GM21528 (cell line): ENCODE measurements at regions not wholly inside any gene's neighbourhood (a gene's known extent, or its start where the extent isn't known, plus 50 kb on each side); places are given as distances from the start of the nearest gene placed in this dataset.

Experiments
- ATAC-seq: cut with Tn5 transposase; IDR thresholded peaks from one replicate; pipeline ENCODE4 v1.9.1; 2021; ENCODE audit warnings: mild to moderate bottlenecking, moderate library complexity; ENCODE audit not compliant: unreplicated experiment, low FRiP score

DNA sequence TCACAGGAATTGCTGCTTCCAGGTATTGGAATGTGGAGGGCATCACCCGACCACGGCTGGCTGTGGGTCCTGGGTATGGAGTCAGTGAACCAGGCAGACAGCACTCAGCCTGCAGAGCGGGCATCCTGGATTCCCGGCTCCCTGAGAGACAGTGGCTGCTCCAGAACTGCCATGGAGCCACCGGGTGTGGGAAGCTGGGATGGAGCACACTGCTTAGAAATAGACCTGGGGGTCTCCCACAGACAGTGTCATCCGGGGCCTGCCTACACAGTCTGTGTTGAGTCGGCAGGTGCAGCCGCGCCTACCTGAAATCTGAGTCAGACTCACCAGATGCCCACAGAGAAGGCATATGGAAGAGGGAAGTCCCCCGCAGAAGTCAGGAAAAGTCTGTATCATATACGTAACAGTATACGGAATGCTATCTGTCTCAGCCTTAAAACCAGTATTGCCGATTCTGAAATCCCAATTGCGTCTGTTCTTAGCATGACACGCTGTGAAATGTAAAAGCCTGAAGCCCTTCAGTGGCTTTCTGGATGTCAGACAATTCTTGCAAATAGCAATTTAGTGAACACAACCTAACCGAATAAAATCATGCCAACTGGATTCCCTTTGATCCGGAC is 509.7 kb upstream of the MYT1L start:
- ATAC-seq, result no peak

DNA sequence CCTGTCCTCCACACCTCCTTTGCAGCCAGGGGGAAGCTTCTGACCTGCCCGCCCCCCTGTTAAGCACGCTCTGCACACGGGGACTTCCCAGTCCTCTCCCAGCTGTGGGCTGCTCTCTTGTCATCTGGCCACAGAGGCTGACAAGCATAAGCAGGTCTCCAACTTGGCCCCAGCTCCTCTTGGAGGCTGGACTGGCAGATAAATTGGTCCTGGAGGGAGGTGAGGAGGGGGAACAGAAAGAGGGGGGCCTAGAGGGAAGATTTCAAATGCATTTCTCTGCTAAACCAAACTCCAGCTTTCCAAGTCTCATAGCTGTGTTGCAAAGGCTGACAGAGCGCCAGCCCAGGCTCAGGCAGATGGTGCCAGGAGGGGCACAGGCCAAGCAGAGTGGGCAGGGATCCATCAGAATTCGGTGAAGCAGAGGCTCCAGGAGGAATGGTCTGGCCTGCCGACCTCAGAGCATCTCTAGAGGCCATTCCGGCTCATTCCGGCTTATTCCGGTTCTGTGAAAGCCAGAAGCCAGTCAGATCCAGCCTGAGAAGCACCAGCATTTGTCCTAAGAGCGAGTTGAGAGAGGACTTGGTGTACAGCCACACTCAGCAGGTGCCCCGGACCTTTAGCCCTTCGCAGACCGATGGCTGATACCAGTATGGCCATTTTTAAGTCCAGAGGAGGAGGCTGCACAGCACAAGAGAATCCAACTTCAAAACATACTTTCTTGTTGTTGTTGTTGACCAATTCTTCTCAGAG is 508.9 kb upstream of the MYT1L start:
- no peak for ATAC-seq

DNA sequence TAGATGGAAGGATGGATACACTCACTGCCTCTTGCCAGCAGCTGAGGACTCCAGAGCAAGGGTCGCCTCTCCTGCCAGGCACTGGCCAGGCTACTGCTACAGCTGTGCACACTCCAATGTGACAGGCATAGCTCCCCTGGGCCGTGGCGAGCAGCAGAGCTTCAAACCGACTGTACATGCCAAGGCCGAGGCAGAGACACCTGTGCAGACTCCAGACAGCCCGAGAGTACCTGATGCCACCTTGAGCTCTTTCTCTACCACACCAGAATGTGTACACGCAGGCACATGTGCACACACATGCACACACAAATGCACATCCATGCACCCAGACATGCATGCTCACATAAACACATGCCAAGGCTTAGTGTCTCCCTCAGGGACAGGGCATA is 508.3 kb upstream of the MYT1L start:
- no peak for ATAC-seq

DNA sequence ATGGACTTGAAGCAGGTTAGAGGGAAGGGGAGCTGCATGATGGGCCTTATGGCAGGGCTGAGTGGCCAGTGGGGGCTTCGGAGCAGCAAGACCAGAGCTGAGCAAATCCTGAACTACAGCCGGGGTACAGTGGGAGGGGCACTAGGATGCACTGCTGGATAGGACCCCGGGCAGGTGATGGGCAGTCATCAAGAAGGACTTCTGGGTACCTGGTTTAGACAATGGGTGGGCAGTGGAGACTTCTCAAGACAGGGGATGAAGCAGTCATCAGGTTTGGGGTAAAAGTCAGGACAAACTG is 507.4 kb upstream of the MYT1L start:
- ATAC-seq, result no peak

DNA sequence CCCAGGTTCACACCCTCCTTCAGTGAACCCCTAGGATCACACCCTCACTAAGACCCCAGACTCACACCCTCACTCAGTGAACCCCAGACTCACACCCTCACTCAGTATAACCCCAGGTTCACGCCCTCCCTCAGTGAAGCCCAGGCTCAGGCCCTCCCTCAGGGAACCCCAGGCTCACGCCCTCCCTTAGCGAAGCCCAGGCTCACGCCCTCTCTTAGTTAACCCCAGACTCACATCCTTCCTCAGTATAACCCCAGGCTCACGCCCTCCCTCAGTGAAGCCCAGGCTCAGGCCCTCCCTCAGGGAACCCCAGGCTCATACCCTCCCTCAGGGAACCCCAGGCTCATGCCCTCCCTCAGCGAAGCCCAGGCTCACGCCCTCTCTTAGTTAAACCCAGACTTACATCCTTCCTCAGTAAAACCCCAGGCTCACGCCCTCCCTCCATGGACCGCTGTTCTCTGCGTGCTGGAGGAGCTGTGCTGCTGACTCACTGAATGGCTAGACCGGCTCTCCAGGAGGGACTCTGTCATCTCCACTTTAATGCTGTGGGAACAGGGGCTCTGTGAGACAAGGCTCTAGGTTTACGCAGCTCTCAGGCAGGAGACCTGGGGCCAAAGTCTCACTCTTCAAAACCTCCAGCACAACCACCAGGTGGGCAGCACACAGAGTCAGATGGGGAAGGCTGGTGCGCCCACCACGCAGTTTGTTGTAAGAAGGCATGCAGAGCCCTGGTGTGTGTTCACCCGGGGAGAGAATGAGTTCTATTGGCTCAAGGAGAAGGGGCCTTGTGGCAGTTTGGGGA is 506.9 kb upstream of the MYT1L start:
- no peak for ATAC-seq

DNA sequence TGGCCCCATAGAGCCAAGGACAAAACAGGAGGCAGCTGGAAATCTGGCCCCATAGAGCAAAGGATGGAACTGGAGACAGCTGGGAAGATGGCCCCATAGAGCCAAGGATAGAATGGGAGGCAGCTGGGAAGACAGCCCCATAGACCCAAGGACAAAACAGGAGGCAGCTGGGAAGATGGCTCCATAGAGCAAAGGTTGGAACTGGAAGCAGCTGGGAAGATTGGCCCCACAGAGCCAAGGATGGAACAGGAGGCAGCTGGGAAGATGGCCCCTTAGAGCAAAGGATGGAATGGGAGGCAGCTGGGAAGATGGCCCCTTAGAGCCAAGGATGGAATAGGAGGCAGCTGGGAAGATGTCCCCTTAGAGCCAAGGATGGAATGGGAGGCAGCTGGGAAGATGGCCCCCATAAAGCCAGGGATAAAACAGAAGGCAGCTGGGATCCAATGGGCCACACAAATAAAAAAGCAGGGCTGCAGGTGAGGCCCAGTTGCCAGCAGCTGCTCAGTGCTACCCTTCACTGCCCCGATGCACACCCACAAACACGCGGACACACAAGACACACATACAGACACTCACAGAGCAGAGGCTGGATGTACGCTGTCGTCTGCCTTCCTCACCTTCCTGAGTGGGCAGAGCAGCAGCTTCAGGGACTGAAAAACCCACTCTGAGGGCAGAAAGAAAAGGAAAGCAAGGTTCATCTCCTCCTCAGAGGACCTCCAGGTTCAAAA is 505.4 kb upstream of the MYT1L start:
- ATAC-seq, result no peak

DNA sequence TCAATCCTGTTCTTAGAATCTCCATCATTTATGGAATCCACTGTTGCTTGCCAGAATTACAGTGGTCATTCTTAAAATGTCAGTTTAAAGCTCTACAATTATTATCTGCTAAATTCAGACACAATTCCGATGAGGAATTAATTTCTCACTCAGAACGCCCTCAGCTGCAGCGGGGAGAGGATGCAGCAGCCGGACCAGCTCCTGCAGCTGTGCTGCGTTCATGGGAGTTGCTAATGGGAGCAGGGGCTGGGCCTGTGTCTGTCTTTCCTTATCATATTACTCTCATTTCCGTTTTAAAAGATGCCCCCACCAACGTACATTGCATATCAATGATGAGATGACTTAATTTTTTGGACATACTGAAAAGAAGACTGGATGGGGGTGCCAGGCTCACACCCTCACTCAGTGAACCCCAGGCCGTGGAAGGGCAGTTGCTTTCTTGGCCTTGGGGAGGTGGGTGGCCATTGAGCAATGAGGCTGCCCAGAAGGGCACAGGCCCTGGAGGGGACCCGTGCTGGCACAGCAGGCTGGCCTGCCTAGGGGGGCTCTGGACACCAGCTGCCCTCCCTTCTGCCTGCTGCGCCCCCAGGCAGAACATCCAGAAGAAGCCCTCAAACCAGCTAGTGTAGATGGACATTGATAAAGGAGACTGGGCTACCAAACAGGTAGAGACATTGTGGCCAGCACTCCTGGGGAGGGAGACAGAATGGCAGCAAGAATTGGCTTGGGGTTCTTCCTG is 503.6 kb upstream of the MYT1L start:
- ATAC-seq, result no peak

DNA sequence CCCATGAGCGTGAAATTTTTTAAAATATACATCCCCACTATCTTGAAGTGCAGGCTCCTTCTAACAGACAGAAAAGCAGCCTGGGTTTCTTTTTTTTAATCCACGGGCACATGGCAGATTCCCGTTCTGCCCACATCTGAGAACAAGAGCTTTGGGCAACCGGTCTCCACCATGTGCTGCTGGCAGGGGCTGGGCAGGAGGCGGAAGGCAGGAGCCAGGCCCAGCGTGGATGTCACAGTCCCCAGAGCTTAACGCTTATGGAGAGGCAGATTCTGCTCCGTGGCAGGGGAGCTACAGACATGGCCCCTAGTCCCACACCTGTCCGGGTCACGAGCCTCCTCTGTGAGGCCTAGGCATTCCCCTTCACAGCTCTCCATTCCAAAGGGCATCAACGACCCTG is 503.0 kb upstream of the MYT1L start:
- no peak for ATAC-seq

DNA sequence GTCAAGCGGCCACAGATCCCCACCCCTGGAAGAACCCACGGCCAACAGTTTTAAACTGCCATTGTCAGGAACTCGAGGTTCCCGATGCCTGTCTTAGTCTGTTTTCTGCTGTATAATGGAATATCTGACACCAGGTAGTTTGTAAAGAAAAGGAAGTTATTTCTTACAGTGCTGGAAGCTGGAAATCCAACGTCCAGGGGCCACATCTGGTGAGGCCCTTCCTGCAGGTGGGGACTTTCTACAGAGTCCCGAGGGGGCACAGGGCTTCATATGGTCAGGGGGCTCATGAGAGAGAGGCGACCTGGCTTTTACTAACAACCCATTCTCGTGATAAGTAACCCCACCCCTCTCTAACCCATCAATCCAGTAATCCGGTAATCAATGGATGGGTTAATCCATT is 501.6 kb upstream of the MYT1L start:
- ATAC-seq, result no peak

DNA sequence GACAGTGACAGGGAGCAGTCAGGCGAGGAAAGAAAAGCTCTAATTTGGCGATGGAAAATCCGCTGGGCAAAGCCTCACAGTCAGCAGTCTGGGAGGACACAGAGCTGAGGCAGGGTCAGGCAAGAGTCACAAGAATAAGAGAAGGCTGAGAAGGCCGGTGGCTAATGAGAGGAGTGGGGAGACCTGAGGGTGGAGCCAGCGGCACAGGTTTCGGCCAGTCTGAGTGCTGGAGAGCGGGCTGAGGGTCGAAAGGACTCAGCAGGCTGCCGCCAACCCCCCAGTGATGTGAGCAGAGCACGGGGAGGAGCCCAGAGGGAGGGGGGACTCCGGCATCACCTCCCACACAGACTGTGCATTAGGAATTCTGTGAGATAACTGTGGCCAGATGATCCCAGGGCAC is 500.6 kb upstream of the MYT1L start:
- no peak for ATAC-seq

DNA sequence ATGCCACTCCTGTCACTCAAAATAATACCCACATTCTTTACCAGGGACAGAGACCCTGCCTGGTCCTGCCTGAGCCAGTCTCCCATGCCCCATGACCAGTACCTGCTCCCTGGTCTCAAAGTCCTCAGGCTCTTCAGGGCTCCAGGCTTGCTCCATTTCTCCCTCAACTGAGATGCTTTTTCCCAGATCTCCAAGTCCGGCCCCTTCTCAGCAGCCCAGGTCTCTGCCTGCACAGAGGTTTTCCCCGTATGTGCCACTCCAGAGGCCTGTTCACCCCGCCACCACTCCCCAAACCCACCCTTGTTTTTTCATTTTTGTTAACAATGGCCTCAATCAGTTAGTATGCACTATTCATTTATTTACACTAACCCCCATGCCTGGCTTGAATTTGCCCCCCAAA is 499.5 kb upstream of the MYT1L start:
- no peak for ATAC-seq

DNA sequence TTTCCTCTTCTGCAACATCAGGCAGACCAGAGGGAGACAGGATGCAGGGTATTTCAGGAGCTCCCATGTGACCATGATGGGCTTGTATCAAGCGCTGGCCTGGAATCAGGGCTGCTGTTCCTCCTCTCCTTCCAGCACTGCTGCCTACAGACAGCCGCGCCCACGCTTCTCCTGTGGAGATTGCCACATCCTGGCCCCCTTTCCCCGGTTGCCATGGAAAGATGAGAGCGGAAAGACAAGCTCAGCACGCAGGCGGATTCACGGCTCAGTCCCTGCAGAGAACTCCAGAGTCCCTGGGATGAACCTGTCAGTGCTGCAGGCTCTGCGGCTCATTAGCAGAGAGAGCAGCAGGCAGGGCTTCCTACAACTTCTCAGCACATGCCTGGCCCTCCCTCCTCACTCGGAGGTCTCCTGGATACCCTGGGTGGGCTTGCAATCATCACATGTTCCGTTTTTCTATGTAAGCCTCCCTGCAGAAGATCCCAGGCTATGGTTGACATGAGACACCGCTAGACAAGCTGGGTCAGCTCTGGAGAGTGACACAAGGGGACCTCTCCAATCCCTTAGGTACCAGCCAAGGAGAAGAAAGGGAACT is 497.8 kb upstream of the MYT1L start:
- no peak for ATAC-seq

DNA sequence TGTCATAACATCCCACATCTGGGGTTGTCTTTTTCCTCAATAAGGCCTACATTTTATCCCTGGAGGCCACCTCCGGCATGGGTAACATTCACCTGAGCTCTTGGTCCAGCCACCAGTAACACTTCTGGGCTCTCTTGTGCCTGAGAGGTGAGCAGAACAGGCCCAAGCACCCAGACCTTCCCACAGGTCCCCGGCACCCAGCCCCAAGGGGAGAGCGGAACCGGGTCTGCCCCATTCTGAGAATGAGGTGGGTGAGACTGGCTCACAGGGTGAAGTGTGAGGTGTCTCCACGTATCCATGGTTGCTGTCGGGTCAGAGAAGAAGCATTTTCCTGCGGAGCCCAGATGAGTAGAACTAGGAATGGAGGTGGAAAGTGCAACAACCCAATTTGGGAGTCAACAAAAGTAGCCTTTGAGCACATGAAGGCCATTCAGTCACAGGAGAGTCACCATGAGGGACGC is 496.7 kb upstream of the MYT1L start:
- no peak for ATAC-seq

DNA sequence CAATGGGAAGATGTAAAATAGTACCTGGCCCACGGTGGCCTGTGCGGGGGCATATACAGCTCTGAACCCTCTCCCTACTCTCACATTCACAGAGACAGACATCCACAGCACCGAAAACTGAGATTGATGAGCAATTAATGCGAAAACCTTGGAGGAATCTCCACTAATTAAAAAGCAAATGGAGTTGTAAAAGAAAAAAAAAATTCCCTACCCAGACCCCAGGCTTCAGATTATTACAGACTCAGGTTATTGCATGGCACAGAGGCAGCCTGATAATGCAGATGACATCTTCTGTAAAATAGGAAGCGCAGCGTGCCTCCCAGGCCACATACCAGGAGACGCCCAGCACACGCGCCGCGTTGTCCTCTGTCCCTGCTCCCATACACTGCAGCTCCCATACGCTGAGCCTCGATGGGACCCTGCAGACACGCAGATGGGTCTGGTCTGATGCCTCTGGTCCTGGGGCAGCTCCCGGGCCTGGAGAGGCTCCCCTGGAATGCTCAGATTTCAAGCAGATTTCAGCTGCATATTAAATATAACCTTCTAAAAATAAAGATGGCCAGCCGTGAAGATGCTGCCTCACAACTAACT is 496.1 kb upstream of the MYT1L start:
- no peak for ATAC-seq

DNA sequence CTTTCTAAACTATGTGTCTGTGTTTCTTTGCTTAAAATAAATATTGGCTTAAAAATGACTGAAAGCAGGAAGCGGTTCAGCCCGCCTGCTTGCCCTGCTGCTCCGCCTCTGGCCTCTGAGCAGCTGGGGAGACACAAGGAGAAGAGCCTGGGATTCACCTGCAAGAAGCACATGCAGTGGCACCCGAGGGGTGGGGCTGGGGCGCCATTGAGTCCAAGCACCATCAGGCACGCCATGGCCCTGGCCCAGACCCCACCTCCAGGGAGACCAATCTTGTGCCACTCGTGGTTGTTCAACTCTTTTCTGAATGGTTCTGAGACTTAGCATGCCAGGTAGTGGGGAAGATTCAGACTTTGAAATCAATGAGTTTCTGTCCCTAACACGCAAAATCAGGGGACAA is 495.5 kb upstream of the MYT1L start:
- no peak for ATAC-seq

DNA sequence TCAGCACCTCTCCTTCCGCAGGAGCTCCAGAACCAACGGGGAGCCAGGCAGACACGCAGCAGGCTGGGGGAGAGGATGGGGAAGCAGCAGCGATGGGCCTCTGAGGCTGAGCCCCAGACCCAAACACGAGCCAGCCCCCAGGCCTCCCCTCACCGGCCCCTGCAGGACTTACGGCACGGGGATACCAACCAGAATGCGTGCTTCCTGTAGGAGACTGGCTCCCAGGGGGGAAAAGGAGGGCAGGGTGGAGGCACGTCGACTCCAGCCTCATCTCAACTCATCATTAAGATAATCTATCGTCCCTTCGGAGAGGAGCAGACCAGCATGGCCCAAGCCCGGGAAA is 495.1 kb upstream of the MYT1L start:
- no peak for ATAC-seq

DNA sequence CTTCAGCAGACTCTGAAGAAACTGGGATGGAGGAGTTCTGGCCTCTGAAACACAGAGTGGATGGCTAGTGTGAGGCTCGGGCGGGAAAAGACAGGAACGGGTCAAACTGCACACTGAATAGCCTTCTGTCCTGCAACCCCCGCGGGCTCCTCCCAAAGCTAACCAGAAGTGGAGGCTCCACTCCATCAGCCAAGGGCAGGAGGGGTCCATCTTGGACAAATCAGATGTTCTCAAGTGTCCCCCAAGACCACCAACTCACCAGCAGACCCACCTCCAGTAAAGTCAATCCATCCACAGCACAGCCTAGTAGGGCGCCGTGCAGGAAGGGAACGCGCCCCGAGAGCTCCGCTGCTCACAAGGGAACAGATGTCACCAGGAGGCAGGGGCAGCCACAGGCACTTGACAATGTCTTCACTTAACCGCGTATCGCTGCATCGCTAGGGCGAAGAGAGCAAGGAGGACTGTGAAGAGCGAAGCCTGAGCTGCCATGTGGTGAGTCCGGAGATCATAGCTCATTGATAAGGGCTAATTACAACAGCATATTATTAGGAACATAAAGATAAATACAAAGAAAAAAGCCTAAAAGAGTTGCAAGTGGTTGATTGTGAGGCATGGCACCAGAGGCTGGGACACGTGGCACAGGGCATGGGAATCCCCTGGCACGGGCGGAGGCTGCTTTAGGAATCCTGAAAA is 494.6 kb upstream of the MYT1L start:
- ATAC-seq, result no peak

DNA sequence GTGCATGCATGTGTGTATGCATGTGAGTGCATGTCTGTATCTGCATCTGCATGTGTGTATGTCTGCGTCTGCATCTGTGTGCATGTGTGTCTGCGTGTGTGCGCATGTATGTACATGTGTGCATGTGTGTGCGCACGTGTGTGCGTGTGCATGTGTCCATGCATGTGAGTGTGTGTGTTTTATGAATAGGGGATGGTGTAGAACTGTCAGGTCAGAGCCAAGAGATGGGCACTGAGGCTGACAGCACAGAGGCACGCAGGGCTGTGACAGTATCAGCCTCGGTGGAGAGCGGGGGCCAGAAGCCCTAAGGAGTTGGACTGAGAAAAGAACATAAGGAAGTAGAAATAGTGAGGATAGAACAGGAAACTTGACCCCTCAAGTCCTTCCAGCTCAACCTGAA is 494.0 kb upstream of the MYT1L start:
- no peak for ATAC-seq

DNA sequence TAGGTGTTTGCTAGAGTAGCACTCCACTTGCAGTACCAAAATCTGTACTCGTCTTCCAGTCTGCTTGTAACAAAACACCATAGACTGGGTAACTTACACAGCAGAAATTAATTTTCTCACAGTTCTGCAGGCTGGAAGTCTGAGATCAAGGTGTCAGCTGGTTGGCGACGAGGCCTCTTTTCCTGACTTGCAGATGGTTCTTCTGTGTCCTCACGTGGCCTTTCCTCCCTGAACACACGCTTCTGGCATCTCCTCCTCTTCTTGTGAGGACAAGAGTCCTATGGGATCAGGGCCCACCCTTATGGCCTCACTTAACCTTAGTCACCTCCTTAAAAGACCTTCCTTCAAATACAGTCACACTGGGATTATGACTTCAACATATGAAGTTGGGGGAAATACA is 493.5 kb upstream of the MYT1L start:
- ATAC-seq, result no peak
